Stimulated activated CD8-positive, alpha-beta memory T cell treated with anti-CD3 and anti-CD28 coated beads, Interleukin-4, amount 100 ng/mL, for 48 hours (primary cell): ENCODE measurements at regions not wholly inside any gene's neighbourhood (a gene's known extent, or its start where the extent isn't known, plus 50 kb on each side); places are given as distances from the start of the nearest gene placed in this dataset.
A peak's percentile ranks its signal among the peaks of the same experiment; 100 is the strongest.

Source experiments
- DNase-seq: peaks from one replicate; pipeline ENCODE4 v3.0.0-alpha.2; 2020

DNA sequence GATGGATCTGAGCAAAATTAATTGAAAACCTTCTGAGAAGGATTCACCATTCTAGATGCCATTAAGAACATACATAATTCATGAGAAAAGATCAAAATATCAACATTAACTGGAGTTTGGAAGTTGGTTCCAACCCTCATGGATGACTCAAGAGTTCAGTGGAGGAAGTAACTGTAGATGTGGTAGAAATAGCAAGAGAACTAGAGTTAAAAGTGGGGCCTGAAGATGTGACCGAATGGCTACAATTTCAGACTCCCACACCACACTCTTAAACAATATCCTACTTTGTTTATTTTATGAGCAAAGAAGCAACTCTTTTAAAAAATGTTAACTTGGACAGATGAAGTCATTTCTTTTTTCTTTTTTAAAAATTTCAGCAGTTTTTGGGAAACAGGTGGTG, 354.3 kb downstream of the KLF12 start:
- no peak for DNase-seq

GRCh38 chr13:73778242-73778864, 355.9 kb downstream of the KLF12 start:
- no peak for DNase-seq

DNA sequence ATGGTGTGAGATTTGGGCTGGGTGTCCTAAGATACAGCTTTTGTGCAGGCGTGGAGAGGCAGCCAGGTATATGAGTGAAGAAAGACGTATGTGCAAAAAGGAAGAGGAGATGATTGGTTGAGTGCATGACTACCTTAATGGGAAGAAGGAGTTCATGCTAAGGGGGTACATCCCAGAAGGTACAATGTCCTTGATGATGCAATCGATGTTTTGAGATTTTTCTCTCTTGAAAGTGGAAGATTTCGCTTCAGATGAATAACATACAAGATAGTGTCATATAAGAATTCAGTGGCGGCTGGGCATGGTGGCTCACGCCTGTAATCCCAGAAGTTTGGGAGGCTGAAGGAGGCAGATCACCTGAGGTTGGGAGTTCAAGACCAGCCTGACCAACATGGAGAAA, 357.1 kb downstream of the KLF12 start:
- DNase-seq: no peak

GRCh38 chr13:73776151-73776785, 357.9 kb downstream of the KLF12 start:
- no peak for DNase-seq

GRCh38 chr13:73773168-73773549, 361.0 kb downstream of the KLF12 start:
- no peak for DNase-seq

DNA sequence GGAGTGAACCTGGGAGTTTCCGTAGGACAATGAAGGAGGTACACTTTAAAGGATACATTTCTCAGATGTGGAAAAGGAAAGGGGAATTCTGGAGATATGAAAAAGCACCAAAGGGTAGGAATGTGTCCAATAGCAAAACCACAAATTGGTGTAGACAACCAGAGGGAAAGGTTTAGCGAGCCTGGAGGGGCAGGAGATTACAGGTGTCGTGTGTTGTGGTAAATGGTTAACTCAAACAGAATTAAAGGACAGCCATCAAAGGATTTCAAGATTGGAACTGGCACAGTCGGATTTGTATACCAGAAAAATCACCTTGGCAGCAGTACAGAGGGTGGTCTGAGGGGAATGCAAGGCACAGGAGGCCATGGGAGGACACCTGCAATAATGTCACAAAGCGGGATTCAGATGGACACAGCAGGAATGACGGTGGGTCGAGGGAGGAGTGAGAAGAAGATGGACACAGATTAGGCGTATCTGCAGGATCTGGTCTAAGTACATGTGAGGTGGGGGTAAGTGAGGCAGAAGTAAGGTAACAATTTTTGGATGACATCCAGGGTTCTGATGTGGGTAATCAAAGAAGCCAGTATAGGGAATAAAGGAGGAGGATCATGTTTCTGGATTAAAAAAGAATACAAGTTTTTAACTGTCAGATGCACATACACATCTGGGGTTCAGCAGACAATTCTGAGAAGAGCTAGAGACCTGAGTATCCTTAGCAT, 361.6 kb downstream of the KLF12 start:
- DNase-seq: no peak

DNA sequence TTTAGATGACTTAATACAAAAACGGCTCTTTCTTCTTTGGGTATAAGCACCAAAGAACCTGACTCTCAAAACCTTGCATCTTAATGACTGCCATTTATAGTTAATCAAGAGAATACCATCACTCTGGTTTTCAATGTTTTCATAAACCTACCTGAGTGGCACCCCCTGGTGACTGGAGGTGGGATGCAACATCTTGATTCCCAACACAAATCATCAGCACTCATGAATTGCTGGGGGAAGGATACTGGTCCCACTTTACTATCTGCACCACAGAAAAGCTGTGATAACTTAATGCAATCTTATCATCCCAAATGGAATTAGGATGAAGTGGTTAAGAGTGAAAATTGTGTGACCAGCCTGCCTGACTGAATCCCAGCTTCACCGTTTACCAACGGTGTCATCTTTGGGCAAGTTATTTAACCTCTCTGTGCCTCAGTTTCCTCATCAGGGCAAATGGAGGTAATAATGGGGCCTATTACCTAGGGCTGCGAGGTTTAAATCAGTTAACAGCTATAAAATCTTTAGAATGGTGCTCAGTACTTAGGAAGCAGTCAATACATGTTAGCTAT, 366.4 kb downstream of the KLF12 start:
- peak; percentile 50 for DNase-seq

DNA sequence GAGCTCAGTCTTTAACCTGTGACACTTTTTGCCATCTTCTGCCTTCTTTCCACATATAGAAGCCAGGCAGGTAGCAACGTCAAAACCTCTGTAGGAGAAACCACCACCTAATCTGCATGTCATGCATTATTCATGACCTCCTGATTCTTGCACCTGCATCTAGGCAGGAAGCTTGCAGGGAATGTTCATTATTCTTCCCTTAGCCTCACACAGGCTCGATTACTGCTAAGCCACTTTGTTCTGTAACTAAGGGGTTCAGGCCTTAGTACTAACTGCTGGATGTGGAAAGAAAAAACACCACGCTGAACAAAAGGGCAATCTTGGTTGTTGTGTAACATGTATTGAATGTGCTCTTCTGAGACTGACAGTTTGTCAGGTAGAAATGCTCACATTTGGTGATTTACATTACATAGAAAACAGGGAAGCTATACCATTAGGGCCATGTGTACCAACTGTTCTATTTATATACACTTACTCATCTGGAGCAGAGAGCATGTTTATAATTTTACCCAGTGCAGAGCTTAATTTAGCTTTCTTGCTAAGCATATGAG, 366.9 kb downstream of the KLF12 start:
- no peak for DNase-seq

- peak; percentile 68 for DNase-seq
Measured at GRCh38 chr13:73765651-73766384, 368.4 kb downstream of the KLF12 start.

DNA sequence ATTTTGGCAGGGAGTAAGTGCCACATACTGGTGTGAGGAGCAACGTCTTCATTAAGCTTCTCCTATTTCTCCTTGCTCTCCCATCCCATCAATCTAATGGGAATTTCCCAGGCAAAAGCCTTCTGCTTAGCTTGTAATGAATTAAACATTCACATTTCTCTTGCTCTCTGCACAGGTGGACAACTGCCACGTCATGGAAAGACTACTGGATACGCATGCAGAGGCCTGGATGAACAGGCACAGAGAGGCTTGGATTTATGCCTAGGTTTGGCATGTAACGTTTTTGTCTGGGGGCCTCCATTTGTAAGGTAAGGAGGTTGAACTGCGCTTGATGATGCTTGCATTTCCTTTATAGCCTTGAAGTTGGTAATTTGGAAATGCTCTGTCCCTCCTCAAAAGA, 374.8 kb downstream of the KLF12 start:
- no peak for DNase-seq

DNA sequence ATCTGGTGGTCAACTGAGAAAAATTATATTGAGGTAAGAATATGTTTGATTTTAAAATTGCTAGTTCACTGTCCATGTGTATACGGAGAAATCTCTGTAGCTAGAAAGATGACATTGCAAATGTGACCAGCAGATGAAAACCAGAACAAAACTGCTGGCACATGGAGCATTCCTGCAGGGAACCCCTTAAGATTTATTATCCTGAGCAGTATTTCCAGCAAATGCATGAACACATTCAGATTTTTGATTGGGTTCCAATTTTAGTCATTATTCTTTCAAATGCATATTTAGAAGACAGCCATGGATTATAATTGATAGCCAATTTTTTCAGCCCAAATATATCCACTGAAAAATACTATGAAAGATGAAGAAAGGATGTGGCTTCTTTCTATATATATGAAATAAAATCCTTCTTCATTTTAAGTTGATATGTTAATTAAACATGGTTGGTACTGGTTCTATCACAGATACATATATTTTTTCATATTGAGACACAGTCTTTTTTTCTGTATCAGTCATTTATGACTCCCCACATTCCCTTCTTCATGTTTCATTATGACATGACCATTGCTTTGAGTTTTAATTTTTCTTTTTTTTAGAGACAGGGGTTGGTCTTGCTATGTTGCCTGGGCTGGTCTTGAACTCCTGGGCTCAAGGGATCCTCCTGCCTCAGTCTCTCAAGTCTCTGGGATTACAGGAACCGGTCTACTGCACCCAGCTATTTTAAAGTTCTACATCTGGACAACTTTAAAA, 376.5 kb downstream of the KLF12 start:
- no peak for DNase-seq

DNA sequence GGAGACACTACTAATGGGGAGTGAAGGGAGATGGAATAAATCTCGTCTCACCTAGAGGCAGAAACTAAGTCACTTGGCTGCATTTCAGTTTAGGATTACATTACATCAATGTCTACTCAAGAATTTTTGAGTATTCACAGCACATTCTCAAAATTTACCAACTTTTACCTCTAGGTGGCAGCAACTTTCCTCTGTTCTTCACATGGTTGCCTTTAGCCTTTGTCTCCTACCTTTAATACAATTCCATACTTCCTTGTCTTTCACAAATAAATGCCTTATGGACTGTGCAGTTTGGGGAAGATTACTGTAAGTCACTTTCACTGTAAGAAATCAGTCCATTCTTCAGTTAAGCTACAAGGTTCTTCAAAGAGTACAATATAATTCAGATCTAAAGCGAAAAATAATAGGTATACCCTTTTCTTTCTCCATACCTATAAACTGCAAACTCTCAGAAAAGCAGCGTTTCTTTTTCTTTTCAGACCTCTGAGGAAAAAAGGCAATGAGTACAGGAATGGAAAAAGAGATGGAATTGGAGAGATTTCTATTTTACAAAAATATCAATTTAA, 379.4 kb downstream of the KLF12 start:
- no peak for DNase-seq

- DNase-seq: no peak
Measured at GRCh38 chr13:73754241-73754640, 380.0 kb downstream of the KLF12 start.

DNA sequence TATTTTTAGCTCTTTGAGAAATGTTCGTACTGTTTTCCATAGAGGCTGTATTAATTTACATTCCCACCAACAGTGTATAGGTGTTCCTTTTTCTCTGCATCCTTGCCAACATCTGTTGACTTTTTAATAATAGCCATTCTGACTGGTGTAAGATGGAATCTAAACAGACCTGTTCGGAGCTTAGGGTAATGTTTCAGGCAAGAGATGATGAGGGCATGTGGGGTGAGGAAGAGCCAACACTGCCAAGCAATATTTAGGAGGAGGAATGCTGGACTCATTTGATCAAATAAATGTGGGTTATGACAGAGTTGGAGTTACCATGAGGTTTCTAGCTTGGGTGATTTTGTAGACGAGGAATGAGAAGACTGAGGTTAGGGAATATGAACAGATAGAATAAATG, 382.9 kb downstream of the KLF12 start:
- DNase-seq: no peak

DNA sequence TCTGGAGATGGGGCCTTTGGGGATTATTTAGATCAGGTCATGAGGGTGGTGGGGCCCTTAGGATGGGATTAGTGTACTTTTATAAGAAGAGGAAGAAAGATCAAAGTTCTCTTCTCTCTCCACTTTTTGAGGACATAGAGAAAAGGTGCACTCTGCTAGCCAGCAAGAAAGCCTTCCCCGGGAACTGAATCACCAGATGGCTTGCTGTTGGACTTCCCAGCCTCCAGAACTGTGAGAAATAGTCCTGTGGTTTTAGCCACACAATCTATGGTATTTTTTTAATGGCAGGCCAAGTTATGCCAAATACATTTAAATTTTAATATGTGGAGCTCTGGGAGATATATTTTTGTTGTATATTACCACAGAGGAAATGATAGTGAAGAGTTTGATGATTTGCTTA, 385.8 kb downstream of the KLF12 start:
- no peak for DNase-seq

DNA sequence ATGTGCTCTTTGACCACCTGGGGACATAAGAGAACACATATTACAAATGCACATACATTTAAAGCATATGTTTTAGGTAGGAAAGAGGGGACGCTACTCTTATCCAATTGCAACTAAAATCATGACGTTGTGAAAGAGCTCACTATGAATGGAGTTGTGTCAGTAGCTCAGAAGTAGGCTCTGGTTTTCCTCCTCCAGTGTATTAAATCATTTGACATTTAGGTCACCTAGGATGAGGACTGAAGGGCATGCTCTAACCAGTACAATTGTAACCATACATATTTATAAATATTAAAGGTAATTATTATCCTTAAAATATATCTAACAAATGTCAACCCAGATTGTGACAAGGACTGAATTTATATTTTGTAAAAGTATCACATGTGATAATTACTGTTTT, 389.0 kb downstream of the KLF12 start:
- DNase-seq: no peak

- DNase-seq: no peak
Measured at GRCh38 chr13:73742982-73743381, 391.2 kb downstream of the KLF12 start.

GRCh38 chr13:73741742-73742141, 392.5 kb downstream of the KLF12 start:
- no peak for DNase-seq

GRCh38 chr13:73741111-73741510, 393.1 kb downstream of the KLF12 start:
- DNase-seq: no peak

- DNase-seq: no peak
Measured at GRCh38 chr13:73740666-73741065, 393.5 kb downstream of the KLF12 start.

DNA sequence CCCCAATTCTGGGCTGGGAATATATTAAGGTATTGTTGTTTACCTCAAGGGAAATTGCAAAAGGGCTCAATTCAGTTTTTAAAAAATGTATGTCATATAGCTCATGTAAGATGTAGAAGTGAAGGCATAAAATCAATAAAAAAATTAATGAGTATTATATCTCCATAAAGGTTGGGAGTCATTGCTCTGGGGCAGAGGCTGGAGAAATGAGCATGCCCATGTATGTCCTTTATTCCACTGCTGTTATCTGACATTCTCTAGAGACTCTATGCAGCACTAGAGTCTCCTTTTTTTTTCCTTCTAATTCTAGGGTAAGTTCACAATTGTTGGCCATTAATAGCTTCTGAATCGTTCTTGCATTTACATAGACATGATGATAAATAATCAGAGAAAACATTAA, 394.8 kb downstream of the KLF12 start:
- DNase-seq: no peak

- DNase-seq: no peak
Measured at GRCh38 chr13:73738626-73739025, 395.6 kb downstream of the KLF12 start.
